Esophagus muscularis mucosa (tissue), 3 donors: ENCODE measurements at regions not wholly inside any gene's neighbourhood (a gene's known extent, or its start where the extent isn't known, plus 50 kb on each side); places are given as distances from the start of the nearest gene placed in this dataset.

ENCODE experiments used
- CTCF ChIP-seq, 3 experiments: fragments of 200-600 bp in 2 of 3; fragments of 450-650 bp in 1 of 3; sonication (generic) in 2 of 3; IDR thresholded peaks; one replicate each; pipeline ENCODE4 v1.5.1; 2017 to 2019; ENCODE audit warnings: antibody characterized with exemption in 3 of 3, mild to moderate bottlenecking in 2 of 3, moderate library complexity in 1 of 3
- POLR2A ChIP-seq: fragments of 450-650 bp; IDR thresholded peaks from one replicate; pipeline ENCODE4 v1.6.1; 2017; ENCODE audit warnings: antibody characterized with exemption, moderate library complexity, mild to moderate bottlenecking, low read depth
- POLR2AphosphoS5 ChIP-seq, 2 donors: sonication (generic); formaldehyde crosslinking; IDR thresholded peaks; one replicate each; pipeline ENCODE4 v1.6.1; 2017; ENCODE audit warnings: antibody characterized with exemption in 2 of 2

DNA sequence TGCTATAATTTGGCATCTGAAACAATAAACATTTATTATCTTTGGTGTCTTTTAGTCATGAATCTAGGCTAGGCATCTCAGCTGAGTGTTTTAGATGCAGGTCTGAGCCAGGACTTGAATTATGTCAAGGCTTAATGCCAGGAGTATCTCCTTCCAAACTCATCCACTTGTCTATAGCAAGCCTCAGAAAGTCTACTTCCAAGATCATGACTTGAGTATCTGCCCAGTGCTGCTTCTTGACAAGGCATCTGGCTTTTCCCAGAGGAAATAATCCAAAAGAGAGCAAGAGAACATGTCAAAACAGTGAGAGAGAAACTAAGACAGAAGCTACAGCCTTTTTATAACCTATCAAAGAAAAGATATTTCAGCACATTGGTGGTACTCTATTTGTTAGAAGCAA is 1052.1 kb upstream of the PCDH10 start:
- TF ChIP-seq POLR2AphosphoS5 (IDR thresholded peaks at IDR 0.05) (no peak), CTCF (IDR thresholded peaks at IDR 0.05) (no peak), POLR2A (no peak)
